Neural crest cell (in vitro differentiated cells): ENCODE measurements at regions not wholly inside any gene's neighbourhood (a gene's known extent, or its start where the extent isn't known, plus 50 kb on each side); places are given as distances from the start of the nearest gene placed in this dataset.

Experiments used
- DNase-seq: peaks from one replicate; pipeline ENCODE4 v3.0.0; 2021; ENCODE audit warnings: low read depth, mixed read lengths, low spot score
- H3K27ac Mint-ChIP-seq: one replicate; pipeline ENCODE4 v1.8.0; 2021; ENCODE audit warnings: mild to moderate bottlenecking, mixed read lengths; ENCODE audit not compliant: unreplicated experiment
- H3K27me3 Mint-ChIP-seq: 2 replicates; pipeline ENCODE4 v1.8.0; 2021; ENCODE audit warnings: low read depth, mild to moderate bottlenecking, mixed read lengths
- H3K36me3 Mint-ChIP-seq: 2 replicates; pipeline ENCODE4 v1.8.0; 2021; ENCODE audit warnings: low read depth, mild to moderate bottlenecking, mixed read lengths
- H3K4me1 Mint-ChIP-seq: 2 replicates; pipeline ENCODE4 v1.8.0; 2021; ENCODE audit warnings: mixed read lengths
- H3K4me3 Mint-ChIP-seq: one replicate; pipeline ENCODE4 v1.8.0; 2021; ENCODE audit warnings: mild to moderate bottlenecking, mixed read lengths
- H3K9me3 Mint-ChIP-seq: 2 replicates; pipeline ENCODE4 v1.8.0; 2021; ENCODE audit warnings: mixed read lengths
- CTCF ChIP-seq: fragments of 200-600 bp; sonication (generic); conservative IDR thresholded peaks from 2 replicates; pipeline ENCODE4 v1.5.0; 2021; ENCODE audit warnings: antibody characterized with exemption, mild to moderate bottlenecking

GRCh38 chr2:55811048-55811447 is 112.5 kb downstream of the EFEMP1 start:
- Mint-ChIP-seq H3K4me3 (no peak overlapping the region), H3K9me3 (peaks cover 2% of the 10 kb centered on the region), H3K27me3 (no peaks in the 10 kb centered on the region), H3K36me3 (no peaks in the 10 kb centered on the region), H3K4me1 (no peaks in the 10 kb centered on the region), H3K27ac (no peak overlapping the region)
- no peak for DNase-seq
- no peak for TF ChIP-seq CTCF

- Mint-ChIP-seq H3K9me3 (peaks cover 2% of the 10 kb centered on the region), H3K36me3 (no peaks in the 10 kb centered on the region), H3K4me3 (no peak overlapping the region), H3K27ac (no peak overlapping the region), H3K4me1 (no peaks in the 10 kb centered on the region), H3K27me3 (no peaks in the 10 kb centered on the region)
- TF ChIP-seq CTCF: no peak
- no peak for DNase-seq
Observed at GRCh38 chr2:55810622-55811020, 113.0 kb downstream of the EFEMP1 start.

DNA sequence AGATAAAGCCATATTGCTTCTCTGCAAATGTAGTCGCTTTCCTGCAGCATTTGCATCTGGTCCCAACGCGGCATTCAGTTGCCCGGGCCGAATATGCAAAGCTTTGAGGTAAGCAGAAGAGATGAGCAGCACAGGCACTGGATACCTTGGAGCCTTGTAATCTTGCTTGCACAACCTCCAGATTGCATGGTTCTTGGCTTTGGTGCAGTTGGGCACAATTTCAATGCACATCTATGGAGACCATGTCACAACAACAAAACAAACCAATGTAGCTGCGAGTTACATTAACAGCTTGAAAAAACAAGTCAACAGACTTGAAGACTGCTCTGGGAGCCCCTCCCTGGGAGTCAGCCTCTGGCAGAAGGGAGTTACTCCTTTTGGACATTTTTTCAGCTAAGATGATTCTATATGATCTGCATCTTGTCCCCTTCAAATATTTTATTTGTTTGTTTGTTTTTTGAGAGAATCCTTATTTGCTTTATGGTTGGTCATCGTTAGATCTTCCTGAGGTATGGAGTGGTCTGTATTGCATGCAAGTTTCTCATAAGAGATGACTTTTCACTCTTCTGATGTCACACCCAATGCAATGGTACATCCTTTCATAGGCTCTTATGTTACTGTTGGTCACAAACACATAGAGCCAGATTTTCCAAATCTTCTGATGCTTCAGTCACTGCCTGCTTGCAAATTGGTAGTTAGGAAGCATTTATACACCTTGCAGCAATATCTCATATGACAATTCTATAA is 113.5 kb downstream of the EFEMP1 start:
- Mint-ChIP-seq H3K27me3 (no peaks in the 10 kb centered on the region), H3K9me3 (peaks cover 2% of the 10 kb centered on the region), H3K4me1 (no peaks in the 10 kb centered on the region), H3K36me3 (no peaks in the 10 kb centered on the region), H3K27ac (no peak overlapping the region), H3K4me3 (no peak overlapping the region)
- TF ChIP-seq CTCF: no peak
- no peak for DNase-seq

GRCh38 chr2:55807900-55808299 is 114.3 kb upstream of the PNPT1 start:
- Mint-ChIP-seq H3K27me3 (peaks cover 2% of the 10 kb centered on the region), H3K9me3 (peaks cover 2% of the 10 kb centered on the region), H3K27ac (no peak overlapping the region)

DNA sequence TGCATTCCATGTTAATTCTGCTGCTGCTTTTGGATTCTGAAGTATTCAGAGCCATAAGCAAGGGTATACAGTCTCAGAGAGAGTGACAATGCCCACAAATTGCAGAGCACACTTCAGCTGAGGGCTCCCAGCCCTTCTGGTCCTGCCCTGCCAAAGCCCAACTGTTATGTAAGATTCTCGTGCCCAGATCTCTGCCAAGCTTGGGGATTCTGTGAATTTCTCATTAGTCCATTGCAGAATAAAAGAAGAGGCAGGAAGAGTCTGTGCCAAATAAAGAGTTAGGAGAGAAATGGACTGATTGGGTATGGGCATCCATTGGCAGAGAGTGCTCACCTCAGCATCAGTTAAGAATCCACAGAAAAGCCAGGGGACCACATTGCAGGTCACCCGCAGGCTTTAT is 112.0 kb upstream of the PNPT1 start:
- Mint-ChIP-seq H3K4me1 (peaks cover 12% of the 10 kb centered on the region), H3K4me3 (no peak overlapping the region), H3K9me3 (no peaks in the 10 kb centered on the region), H3K27ac (peak overlapping the region; percentile 46), H3K36me3 (no peaks in the 10 kb centered on the region), H3K27me3 (peaks cover 2% of the 10 kb centered on the region)
- TF ChIP-seq CTCF: no peak
- DNase-seq: no peak

More at GRCh38 chr2:55807900-55808299, 114.3 kb upstream of the PNPT1 start:
- H3K4me3 Mint-ChIP-seq: no peak overlapping the region
- H3K36me3 Mint-ChIP-seq: no peaks in the 10 kb centered on the region
- H3K4me1 Mint-ChIP-seq: peaks cover 12% of the 10 kb centered on the region
- DNase-seq: no peak
- no peak for TF ChIP-seq CTCF
